ENCODE measurements at regions not wholly inside any gene's neighbourhood (a gene's known extent, or its start where the extent isn't known, plus 50 kb on each side); places are given as distances from the start of the nearest gene placed in this dataset.

- no peak for TF ChIP-seq POLR2A (IDR thresholded peaks at IDR 0.05)
- no peak for TF ChIP-seq POLR2AphosphoS5 (IDR thresholded peaks at IDR 0.05)
- TF ChIP-seq, protein P1, sequence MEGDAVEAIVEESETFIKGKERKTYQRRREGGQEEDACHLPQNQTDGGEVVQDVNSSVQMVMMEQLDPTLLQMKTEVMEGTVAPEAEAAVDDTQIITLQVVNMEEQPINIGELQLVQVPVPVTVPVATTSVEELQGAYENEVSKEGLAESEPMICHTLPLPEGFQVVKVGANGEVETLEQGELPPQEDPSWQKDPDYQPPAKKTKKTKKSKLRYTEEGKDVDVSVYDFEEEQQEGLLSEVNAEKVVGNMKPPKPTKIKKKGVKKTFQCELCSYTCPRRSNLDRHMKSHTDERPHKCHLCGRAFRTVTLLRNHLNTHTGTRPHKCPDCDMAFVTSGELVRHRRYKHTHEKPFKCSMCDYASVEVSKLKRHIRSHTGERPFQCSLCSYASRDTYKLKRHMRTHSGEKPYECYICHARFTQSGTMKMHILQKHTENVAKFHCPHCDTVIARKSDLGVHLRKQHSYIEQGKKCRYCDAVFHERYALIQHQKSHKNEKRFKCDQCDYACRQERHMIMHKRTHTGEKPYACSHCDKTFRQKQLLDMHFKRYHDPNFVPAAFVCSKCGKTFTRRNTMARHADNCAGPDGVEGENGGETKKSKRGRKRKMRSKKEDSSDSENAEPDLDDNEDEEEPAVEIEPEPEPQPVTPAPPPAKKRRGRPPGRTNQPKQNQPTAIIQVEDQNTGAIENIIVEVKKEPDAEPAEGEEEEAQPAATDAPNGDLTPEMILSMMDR (IDR thresholded peaks at IDR 0.05): peak; percentile 54 to 76 (median 62)
These were observed 280.3 kb upstream of the SYNCRIP start for GRCh38 chr6:85923013-85923430.
